ENCODE measurements at regions not wholly inside any gene's neighbourhood (a gene's known extent, or its start where the extent isn't known, plus 50 kb on each side); places are given as distances from the start of the nearest gene placed in this dataset.

DNA sequence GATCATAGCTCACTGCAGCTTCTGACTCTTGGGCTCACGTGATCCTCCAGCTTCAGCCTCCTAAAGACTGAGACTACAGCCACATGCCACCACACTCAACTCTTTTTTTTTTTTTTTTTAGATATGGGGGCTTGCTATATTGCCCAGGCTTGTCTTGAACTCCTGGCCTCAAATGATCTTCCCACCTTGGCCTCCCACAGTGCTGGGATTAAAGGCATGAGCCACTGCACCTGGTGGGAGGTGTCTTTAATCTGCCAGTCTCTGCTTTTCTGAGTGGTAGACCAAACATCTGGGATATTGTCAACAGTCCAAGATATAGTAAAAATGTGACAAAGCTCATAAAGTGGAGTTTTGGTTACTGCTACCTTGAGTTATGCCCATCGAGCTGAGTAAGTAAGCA is 104.9 kb upstream of the FOXP2 start:
- H3K4me3 ChIP-seq (ENCODE audit: low read depth, low read length) = no peak overlapping the region
- DNase-seq (ENCODE audit: low read depth) = no peak
- TF ChIP-seq, protein P1, sequence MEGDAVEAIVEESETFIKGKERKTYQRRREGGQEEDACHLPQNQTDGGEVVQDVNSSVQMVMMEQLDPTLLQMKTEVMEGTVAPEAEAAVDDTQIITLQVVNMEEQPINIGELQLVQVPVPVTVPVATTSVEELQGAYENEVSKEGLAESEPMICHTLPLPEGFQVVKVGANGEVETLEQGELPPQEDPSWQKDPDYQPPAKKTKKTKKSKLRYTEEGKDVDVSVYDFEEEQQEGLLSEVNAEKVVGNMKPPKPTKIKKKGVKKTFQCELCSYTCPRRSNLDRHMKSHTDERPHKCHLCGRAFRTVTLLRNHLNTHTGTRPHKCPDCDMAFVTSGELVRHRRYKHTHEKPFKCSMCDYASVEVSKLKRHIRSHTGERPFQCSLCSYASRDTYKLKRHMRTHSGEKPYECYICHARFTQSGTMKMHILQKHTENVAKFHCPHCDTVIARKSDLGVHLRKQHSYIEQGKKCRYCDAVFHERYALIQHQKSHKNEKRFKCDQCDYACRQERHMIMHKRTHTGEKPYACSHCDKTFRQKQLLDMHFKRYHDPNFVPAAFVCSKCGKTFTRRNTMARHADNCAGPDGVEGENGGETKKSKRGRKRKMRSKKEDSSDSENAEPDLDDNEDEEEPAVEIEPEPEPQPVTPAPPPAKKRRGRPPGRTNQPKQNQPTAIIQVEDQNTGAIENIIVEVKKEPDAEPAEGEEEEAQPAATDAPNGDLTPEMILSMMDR (IDR thresholded peaks at IDR 0.05; ENCODE audit: insufficient read depth, low read depth, low read length) = no peak

DNA sequence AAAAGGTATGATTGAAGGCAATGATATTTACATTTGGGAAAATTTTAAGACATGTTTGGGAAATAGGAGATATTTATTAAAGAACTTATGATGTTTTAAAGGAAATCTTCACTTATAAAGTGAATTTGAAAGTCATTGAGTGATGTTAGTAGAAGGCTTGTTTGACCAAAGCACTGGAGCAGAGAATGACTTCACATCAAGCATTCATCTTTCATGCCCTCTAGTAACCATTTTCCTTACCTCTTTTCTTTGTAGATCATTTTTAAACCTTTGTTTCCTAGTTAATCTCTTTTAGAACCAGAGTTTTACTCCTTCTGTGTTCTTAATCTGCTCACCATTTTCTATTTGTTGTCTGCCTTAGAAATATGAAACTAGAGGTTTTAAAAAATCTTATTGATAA is 111.3 kb upstream of the FOXP2 start:
- H3K4me3 ChIP-seq (ENCODE audit: low read depth, low read length) = no peak overlapping the region
- TF ChIP-seq, protein P1 (IDR thresholded peaks at IDR 0.05; ENCODE audit: insufficient read depth, low read depth, low read length) = no peak
- DNase-seq (ENCODE audit: low read depth) = no peak

DNA sequence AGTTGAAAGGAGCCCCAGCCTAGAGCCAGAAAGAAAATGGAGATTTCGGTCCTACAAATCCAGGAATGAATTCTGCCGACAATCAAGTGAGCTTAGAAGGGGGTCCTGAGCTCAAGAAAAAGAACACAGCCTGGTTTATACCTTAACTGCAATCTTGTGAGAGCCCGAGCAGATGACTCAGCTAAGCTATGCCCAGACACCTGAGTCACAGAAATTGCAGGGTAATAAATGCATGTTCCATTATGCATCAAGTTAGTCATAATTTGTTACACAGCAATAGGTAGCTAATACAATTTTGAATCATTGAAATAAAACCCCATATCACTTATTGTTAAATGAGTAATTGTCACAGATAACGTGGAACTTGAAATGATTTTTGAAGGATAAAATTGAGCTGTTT is 111.8 kb upstream of the FOXP2 start:
- no peak overlapping the region for H3K4me3 ChIP-seq (ENCODE audit: low read depth, low read length)
- DNase-seq (ENCODE audit: low read depth) = no peak
- TF ChIP-seq, protein P1 (IDR thresholded peaks at IDR 0.05; ENCODE audit: insufficient read depth, low read depth, low read length) = no peak

DNA sequence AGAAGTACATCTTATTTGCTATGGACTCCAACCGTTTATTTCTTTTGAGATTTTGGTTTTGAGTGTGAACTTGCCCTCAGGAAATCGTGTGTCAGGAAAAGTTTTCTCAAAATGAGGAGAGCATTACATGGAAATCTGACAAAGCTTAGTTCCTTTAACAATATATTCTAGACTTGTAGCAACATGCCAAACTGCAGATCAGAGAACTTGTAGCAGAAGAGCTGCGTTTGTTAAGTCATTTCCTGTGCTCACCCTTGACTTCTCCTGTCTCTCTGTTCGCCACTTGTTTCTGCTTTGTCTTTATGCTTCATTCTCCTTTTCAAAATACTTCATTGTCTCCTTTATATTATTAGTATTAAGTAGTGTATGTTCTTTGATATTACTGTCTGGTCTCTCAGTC is 116.6 kb upstream of the FOXP2 start:
- H3K4me3 ChIP-seq (ENCODE audit: low read depth, low read length) = no peak overlapping the region
- no peak for DNase-seq (ENCODE audit: low read depth)
- TF ChIP-seq, protein P1 (IDR thresholded peaks at IDR 0.05; ENCODE audit: insufficient read depth, low read depth, low read length) = no peak

DNA sequence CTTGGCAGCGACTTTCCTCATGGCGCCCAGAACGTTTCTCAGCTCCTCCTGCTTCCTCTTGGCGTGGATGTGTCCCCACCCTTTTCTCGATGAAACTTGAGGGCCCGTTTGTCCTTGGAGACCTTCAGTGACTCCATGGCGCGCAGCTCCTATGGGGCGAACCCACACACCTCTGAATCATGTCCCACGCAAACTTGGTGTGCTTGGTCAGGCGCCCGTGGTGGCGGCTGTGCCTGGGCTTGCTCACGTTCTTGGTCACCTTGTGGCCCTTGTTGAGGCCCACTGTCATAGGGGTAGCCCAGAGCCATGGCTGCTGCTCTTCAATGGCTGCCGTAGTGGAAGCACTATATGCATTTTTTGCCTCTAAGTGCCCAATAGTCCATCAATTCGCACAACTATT is 117.5 kb upstream of the FOXP2 start:
- H3K4me3 ChIP-seq (ENCODE audit: low read depth, low read length) = no peak overlapping the region
- DNase-seq (ENCODE audit: low read depth) = no peak
- TF ChIP-seq, protein P1 (IDR thresholded peaks at IDR 0.05; ENCODE audit: insufficient read depth, low read depth, low read length) = no peak

DNA sequence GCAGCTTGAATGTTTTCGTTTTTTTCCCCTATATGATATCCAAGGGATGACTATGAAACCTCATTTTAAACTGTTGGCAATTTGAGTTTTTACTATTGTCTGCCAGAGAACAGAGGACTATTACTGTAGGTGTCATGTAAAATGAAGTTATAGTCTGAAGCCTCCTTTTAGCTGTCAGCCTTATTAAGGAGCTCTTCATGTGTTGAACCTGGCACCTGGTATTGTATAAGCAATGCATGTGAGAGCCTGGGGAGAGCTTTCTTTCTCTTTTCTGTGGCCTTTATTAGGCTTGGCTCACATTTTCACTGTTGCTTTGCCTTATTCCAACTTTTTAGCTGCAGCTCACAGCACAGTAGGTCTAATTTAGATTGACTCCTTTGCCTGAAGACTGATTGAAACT is 119.1 kb upstream of the FOXP2 start:
- no peak for DNase-seq (ENCODE audit: low read depth)
- TF ChIP-seq, protein P1 (IDR thresholded peaks at IDR 0.05; ENCODE audit: insufficient read depth, low read depth, low read length) = no peak

DNA sequence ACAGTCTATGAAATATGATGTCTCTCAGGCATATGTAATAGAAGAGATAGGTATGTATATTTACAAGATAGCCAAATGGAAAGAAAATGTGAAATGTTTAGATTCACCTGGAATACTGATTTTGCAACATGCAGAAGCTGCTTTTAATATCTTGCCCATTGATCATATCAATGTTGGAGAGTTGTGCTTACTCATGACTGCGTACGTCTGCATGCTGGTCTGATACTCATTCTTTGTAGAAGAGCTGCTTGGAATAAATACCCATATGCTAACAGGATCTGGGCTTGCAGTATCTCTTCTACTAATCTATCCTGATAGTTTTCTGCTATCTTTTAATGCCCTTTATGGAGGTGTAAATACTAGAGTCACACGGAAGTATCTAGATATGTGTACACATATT is 120.6 kb upstream of the FOXP2 start:
- TF ChIP-seq, protein P1 (IDR thresholded peaks at IDR 0.05; ENCODE audit: insufficient read depth, low read depth, low read length) = no peak
- DNase-seq (ENCODE audit: low read depth) = no peak

More for the DNA sequence above, 119.1 kb upstream of the FOXP2 start:
- H3K4me3 ChIP-seq (ENCODE audit: low read depth, low read length) = no peak overlapping the region

More for the DNA sequence above, 120.6 kb upstream of the FOXP2 start:
- H3K4me3 ChIP-seq (ENCODE audit: low read depth, low read length) = no peak overlapping the region
